Occipital lobe (tissue), 1 donor: ENCODE measurements at regions not wholly inside any gene's neighbourhood (a gene's known extent, or its start where the extent isn't known, plus 50 kb on each side); places are given as distances from the start of the nearest gene placed in this dataset.
"Not testable (repeated sequence)": the region's sequence is repeated elsewhere in the genome, so short reads cannot be mapped to it uniquely, and the experiment has no call there.

Experiments
- DNase-seq: peaks from one replicate; lab custom pipeline; 2025; lab: John Stamatoyannopoulos, UW

DNA sequence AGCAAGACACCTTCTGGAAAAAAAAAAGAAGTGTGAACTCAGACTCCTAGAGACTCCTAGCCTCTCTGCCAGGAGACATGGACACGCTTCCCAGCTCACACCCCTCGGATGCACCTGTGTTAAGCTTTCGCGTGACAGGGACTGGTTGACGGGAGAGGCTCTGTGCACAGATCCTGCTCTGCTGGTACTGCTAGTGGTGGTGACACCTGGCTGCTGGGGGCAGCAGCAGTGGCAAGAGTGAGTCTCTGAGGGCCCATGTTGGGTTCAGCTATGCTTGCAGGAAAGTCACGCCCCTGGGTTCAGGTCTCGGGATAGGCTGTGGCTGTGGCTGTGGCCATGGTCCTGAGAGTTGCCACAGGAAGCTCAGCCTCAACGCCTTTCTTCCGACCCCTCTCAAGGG, 81.1 kb downstream of the XRCC2 start:
- DNase-seq, result no peak

DNA sequence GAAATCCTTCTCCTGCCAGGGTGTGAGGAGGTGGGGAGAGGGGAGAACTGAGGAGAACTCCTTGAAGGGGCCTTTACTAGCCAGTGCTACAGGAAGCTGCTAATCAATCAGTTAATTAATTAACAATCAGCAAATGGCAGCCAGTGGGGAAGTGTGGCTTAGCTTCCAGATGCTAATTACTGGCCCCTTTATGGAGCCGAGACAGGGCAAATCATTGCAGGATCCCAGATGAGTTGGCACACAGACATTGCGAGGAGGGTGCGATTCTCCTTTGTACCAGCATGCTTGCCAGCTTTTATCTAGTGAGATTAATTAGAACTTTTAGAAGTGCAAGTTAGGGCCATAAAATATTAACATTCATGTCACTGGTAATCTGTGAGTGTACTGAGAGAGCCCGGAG, 84.0 kb downstream of the XRCC2 start:
- DNase-seq, result no peak

DNA sequence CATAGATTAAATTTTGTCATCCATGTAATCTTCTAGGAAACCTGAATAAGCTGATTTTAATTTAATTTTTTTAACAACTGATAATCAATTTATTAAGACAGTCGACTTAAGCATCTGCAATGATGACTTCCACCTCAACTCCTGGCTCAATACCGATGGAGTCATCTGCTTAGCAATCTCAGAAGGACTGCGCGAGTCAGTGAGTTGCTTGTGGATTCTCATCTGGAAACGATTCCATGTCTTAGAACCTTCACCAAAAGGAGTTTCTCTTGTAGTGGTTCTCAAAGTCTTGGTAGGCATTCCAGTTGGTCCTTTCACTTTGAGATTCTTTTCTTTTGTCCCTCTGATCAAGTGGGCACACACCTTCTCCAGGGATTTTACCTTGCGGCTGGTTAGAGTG, 85.5 kb downstream of the XRCC2 start:
- DNase-seq, result no peak

DNA sequence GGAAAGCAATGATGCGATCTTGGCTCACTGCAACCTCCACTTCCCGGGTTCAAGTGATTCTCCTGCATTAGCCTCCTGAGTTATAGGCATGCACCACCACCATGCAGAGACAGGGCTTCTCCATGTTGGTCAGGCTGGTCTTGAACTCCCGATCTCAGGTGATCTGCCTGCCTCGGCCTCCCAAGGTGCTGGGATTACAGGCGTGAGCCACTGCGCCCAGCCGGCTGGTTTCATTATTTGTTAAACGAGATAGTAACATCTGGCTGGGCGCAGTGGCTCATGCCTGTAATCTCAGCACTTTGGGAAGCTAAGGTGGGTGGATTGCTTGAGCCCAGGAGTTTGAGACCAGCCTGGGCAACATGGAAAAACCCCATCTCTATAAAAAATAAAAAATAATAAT, 86.1 kb downstream of the XRCC2 start:
- DNase-seq, result not testable (repeated sequence)

DNA sequence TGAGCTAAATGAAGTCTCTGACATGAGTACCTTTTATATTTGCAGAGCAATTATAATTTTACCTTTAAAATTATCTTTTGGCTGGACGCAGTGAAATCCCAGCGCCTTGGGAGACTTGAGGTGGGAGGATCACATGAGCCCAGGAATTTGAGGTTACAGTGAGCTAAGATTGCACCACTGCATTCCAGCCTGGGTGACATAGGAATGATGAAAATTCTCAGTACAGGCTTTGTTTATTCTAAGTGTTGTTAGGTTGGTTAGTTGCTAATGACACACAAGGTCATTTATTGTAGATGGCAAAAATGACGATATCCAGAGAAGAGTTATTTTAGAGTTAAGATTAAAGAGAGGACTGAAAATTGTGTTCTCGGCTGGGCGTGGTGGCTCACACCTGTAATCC, 87.6 kb downstream of the XRCC2 start:
- DNase-seq, result no peak

DNA sequence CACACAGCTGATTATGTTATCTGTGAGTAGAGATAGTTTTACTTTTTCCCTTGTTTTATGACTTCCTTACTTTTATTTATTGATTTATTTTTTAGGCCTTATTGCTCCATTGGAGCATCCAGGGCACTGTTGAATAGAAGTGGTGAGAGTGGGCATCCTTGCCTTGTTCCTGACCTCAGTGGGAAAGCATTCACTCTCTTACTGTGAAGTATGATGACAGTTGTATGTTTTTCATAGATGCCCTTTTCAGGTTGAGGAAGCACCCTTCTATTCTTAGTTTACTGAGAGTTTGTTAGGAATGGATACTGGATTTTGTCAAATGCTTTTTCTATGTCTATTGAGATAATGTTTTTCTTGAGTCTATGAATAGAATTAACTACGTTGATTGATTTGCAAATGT, 88.6 kb downstream of the XRCC2 start:
- DNase-seq, result no peak

DNA sequence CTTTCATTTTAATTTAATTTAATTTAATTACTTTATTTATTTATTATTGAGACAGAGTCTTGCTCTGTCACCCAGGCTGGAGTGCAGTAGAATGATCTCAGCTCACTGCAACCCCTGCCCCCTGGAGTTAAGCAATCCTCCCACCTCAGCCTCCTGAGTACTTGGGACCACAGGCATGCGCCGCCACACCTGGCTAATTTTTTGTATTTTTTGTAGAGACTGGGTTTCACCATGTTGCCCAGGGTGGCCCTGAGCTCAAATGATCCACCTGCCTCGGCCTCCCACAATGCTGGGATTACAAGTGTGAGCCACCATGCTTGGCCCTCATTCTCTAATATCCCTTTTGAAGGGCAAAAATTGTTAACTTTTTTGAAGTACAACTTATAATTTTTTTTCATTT, 92.9 kb downstream of the XRCC2 start:
- no peak for DNase-seq

DNA sequence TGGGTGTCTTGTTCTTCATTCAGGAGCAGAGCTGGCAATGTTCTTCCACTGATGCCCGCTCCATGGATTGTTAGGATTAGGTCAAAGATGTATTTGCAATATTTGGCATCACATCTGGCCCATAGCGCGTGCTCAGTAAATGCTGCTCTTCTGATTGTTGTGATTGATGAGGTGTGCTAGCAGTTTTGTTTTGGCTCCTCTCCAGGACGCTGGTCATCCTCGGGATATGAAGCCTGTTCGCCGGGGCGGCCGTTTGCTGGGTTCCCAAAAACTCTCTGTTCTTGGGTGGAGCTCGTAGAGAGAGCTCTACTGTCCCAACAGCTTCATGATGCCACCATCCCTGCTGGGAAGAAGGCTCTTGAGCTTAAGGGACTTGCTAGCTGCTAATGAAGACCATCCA, 96.9 kb downstream of the XRCC2 start:
- no peak for DNase-seq

DNA sequence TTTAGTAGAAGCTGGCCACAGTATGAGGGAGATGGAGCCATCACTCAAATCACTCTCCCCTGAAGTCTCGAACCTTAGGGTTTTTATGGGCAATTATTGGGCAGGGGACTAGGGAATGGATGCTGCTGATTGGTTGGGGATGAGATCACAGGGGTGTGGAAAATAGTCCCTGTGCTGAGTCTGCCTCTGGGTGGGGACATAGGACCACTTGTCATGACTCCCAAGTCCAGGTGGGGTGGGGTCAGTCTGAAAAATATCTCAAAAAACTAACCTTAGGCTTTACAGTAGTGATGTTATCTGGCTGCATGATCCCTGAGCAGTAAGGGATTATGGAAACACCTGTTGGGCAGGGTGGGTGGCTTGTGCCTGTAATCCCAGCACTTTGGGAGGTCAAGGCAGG, 98.6 kb downstream of the XRCC2 start:
- no peak for DNase-seq

DNA sequence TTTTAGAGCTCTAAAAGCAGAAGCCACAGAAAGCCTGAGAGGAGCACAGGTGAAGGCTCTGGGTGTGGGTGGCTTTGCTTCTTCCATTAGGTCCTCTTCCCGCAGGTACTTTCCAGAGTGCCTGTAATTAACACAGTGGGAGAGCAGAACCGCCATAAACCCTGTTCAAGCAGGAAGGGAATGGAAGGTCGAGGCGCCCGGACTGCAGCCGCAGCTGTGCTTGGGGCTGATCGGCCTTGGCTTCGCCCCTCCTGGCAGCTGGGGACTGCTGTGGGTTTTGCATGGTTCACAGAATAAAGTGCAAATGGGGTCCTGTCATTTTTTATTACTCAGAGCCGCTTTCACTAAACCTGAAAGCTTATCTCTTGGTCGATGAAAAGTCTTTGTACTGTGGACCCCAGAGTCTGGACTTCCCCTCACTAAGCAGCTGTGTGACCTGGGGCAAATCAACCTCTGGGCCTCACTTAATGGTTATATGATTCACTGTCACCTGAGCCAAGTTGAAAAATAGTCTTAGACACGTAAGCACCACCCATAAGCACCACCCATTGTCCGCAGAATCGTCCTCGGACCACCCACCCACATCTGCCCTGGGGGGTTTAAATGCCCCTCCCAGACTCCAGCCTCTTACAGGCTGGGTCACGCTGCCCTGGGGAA, 100.9 kb downstream of the XRCC2 start:
- no peak for DNase-seq

DNA sequence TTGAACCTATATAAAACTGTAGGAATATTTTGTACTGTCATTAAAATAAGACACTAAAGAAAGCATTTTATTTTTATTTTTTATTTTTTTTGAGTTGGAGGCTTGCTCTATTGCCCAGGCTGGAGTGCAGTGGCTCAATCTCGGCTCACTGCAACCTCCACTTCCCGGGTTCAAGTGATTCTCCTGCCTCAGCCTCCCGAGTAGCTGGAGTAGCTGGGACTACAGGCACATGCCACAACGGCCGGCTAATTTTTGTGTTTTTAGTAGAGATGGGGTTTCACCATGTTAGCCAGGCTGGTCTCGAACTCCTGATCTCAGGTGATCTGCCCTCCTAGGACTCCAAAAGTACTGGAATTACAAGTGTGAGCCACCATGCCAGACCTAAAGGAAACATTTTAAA, 102.8 kb downstream of the XRCC2 start:
- DNase-seq, result not testable (repeated sequence)

DNA sequence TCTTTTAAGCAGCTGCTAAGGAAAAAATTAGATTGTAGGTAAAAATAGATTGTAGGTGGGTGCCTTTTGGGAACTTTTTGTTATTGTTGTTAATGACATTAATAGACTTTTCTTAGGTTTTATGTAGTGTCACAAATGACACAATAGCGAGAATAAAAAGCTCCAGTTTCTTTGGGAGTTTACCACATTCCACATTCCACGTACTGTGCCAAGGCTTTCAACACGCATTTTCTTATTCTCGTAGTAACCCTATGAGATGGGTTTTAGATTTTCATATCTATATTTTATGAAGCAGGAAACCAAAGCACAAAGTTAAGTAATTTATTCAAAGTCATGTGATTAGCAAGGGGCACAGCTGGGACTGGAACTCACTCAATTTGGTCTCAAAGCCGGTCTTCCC, 103.8 kb downstream of the XRCC2 start:
- DNase-seq, result no peak

DNA sequence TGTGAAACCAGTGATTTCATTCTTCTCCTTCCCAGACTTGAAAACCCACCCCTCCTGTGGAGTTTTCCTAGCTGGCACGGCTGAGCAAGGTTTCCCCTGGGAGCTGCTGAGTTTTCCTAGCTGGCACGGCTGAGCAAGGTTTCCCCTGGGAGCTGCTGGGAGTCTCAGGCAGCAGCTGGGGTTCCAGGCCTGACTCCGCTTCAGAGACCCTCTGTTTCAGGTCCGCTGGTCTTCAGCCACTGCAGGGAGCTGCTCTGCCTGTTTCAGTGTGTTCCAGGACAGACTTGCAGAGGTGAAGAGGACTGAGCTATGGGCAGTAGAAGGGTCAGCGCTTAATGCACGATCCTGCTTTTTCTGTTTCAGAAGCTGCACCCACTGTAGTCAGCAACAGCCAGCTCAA, 104.9 kb downstream of the XRCC2 start:
- no peak for DNase-seq

DNA sequence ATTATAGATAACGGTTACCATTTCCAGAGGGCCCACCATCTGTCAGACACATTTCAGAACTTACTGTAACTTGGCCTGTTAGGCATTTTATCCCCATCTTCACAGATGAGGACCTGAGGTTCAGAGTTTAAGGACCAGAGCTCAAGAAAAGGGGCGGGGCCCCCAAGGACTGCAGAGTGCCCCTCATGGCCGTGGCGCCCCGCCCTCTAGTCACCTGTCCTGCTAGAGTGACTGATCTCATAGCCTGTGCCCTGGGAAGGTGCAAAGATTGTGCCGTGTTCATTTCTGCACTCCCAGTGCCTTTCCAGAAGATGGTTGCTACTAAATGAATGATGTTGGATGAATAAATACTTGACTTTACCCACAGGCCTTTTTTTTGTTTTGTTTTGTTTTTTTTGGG, 107.0 kb downstream of the XRCC2 start:
- DNase-seq, result no peak

DNA sequence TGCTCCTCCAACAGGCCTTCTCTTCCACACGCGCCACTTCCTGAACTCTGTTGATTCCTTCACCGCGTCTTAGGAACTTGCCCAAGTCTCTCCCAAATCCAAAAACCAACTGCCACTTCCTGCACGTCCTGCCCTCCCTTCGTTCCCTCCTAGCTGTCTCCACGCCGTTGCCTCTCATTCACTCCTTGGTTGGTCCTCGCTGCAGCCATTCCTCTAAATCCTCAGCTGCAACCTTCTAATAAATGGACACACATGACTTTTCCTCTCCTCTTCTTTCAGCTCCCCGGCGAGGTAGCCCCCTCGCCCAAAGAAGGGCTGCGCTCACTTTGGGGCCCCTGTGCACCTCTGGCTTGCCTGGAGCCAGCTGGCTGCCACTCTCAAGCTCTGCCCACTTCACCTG, 110.2 kb downstream of the XRCC2 start:
- no peak for DNase-seq

DNA sequence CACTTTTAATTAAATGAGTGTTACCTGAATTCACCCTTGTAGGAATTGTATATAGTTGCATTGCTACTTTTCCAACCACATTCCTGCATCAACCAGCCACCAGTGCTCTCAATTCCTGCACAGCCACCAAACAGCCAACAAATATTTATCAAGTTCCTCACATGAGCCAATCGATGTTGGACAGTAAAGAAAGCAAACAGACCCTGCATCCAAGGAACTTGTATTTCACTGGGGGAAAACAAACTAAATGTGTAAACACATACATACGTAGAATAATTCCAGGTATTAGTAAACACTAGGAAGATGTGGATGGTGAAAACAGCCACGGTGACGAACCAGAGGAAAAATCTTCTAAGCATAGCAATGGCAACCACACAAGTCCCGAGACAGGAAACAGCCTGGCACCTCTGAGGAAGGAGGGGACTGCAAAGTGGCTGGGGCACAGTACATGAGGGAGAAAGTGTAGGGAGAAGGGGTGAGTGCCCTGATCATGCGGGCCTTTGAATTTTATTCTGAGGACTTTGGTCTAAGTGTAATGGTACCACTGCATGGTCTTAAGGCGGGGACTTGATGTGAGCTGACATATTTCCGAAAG, 111.2 kb downstream of the XRCC2 start:
- DNase-seq, result no peak

DNA sequence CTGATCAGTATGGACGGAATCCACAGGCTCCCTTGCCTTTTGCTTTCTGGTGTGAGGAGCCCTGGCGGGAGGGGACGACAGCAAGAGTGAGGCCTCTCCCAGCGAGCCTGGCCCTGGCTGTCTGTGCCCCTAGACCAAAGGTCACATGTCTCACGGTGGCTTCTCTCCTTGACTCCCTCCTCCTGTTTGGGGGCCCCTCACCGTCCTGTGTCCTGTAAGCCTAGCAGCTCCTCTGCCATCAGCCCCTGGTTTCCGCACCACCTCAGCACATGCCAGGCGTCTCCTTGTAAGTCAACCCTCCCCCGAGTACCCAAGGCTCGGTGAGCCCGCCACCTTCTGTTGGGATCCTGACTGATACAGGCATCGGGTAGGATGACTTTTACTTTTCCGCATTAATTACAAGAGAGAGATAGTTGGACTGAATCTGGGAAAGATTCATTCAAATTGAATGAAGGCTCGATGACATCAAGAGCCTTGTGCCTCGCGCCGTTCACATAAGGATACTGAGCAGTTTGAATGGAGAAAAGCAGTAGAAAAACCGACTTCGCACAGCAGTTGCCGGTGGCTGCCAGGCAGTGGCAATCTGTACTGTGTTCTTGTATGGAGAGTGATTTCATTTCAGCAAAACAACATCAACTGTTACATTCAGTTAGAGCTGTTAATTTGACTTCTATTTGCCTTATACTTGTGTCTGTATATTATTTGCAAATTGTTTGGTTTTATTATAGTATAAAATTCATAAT, 119.8 kb downstream of the XRCC2 start:
- DNase-seq, result no peak

DNA sequence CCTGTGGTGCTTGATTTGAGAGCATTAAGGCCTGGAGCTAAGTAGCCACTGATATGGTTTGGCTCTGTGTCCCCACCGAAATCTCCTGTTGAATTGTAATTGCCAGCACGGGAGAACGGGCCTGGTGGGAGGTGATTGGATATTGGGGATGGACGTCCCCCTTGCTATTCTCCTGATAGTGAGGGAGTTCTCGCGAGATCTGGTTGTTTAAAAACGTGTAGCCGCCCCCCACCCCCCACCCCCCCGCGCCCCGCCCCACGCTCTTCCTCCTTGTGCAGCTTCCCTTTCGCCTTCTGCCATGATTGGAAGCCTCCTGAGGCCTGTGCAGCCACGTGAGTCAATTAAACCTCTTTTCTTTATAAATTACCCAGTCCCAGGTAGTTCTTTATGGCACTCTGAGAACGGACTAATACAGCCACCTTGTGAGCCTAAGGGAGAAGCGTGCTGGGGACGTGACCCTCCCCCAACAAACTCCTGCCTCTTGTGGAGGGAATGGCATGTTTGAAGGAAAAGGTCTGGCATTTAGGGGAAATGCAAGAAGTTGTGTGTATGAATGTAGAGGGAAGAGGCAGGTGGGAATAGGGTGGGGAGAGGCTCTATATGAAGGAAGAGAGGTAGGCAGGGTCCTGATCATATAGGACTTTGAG, 118.0 kb upstream of the KMT2C start:
- DNase-seq, result no peak

DNA sequence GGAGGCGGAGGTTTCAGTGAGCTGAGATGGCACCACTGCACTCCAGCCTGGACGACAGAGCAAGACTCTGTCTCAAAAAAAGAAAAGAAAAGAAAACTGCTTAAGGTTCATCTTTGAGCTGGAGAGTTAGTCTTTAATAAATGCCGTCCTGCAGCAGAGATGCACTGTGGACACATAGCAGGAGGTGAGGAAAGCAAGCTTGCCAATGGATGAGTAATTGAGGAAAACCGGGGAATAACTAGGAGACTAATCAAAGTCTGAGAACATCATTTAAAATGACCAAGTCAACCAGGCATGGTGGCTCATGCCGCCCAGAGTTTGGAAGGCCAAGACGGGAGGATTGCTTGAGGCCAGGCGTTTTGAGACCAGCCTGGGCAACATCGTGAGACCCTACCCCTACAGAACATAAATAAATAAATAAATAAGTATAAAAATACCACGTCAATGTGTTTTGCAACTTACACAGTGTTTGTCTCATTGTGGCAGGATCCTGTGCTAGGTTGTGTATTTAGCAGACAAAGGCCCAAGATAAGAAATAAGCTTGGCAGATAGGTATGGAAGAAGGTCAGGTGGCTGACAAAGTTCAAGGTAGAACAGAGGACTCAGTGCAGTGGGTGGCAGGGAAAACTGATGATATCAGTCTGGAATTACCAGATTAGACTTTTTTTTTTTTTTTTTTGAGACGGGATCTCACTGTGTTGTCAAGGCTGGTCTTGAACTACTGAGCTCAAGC, 115.7 kb upstream of the KMT2C start:
- DNase-seq, result no peak

DNA sequence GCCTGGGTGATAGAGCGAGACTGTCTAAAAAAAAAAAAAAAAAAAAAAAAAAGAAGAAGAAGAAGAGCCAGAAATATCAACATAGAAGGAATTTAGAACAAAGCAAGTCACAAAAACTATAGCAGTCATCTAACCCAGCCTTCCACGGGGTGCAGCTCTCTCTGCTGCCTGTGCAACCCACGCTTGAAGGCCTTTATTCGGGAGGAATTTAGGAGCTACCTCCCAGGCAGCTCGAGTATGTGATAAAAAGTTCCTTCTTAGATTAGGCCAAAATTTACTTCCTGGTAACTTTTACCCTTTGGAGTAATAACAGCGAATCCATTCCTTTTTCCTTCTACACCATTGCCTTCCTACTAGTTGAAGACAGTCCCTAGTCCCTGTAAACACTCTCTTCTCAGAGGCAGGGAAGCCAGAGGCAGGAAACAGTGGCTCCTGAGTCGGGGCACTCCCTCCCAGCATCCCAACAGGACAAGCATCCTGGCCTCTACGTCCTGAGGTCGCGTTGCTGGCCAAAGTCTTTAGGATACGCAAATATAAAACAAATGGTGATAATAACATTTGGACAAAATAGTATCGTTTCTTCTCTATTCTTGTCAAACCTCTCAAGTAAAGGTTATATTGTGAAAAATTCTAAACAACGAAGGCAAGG, 109.3 kb upstream of the KMT2C start:
- no peak for DNase-seq

DNA sequence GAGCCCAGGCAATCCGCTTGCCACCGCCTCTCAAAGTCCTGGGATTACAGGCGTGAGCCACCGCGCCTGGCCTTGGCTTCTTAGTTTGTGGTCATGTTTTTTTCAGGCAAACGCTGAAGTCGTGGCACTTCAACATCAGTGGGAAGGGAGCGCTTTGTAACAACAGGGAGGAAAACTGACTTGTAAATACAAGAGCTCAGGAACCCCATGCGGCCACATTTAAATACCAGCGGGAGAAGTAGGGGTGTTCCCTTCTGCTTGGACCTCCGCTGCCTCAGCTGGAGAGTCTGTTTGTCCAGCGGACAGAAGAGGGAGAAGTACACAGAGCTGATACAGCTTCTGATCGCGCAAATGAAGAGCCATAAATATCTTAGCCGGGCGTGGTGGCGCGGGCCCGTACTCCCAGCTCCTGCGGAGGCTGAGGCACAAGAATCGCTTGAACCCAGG, 108.7 kb upstream of the KMT2C start:
- DNase-seq, result no peak
